Loucy (cell line): ENCODE measurements at regions not wholly inside any gene's neighbourhood (a gene's known extent, or its start where the extent isn't known, plus 50 kb on each side); places are given as distances from the start of the nearest gene placed in this dataset.

ENCODE experiments used
- H2AFZ ChIP-seq: fragments of 200-600 bp; sonication (generic); 2 replicates; pipeline ENCODE4 v1.6.0; 2016; ENCODE audit warnings: antibody characterized with exemption, mild to moderate bottlenecking, low read length, moderate library complexity
- H3F3A ChIP-seq: fragments of 200-600 bp; 2 replicates; pipeline ENCODE4 v1.6.0; 2016; ENCODE audit warnings: antibody characterized with exemption, low read depth, mild to moderate bottlenecking
- H3K27me3 ChIP-seq: fragments of 200-600 bp; sonication (generic); 2 replicates; pipeline ENCODE4 v1.6.1; 2014; ENCODE audit warnings: low read length, mild to moderate bottlenecking; ENCODE audit not compliant: insufficient read depth, poor library complexity, severe bottlenecking
- H3K36me3 ChIP-seq: fragments of 200-600 bp; sonication (generic); 2 replicates; pipeline ENCODE4 v1.6.1; 2016; ENCODE audit warnings: low read length; ENCODE audit not compliant: insufficient read depth
- H3K4me1 ChIP-seq: fragments of 200-600 bp; sonication (generic); 2 replicates; pipeline ENCODE4 v1.5.1; 2014; ENCODE audit warnings: low read length, mild to moderate bottlenecking; ENCODE audit not compliant: insufficient read depth, poor library complexity, severe bottlenecking
- H3K4me2 ChIP-seq: fragments of 200-600 bp; sonication (generic); 2 replicates; pipeline ENCODE4 v1.6.0; 2014; ENCODE audit warnings: antibody characterized with exemption, low read length, low read depth, mild to moderate bottlenecking; ENCODE audit not compliant: poor library complexity, severe bottlenecking
- H3K4me3 ChIP-seq: fragments of 200-600 bp; sonication (generic); 2 replicates; pipeline ENCODE4 v1.5.1; 2014; ENCODE audit warnings: low read length, mild to moderate bottlenecking, mixed read lengths; ENCODE audit not compliant: poor library complexity, severe bottlenecking
- H3K79me2 ChIP-seq: fragments of 200-600 bp; sonication (generic); 2 replicates; pipeline ENCODE4 v1.6.1; 2014; ENCODE audit warnings: low read length; ENCODE audit not compliant: insufficient read depth
- H3K9ac ChIP-seq: fragments of 200-600 bp; sonication (generic); 2 replicates; pipeline ENCODE4 v1.6.0; 2014; ENCODE audit warnings: mild to moderate bottlenecking, low read depth, low read length, moderate library complexity; ENCODE audit not compliant: poor library complexity, severe bottlenecking
- H3K9me2 ChIP-seq: fragments of 200-600 bp; sonication (generic); replicated peaks from 2 replicates; pipeline ENCODE4 v1.6.1; 2016; ENCODE audit warnings: low read depth, low read length, mixed read lengths
- H3K9me3 ChIP-seq: fragments of 200-600 bp; sonication (generic); 2 replicates; pipeline ENCODE4 v1.6.1; 2014; ENCODE audit warnings: mild to moderate bottlenecking, antibody characterized with exemption, low read length, low read depth; ENCODE audit not compliant: insufficient read depth
- H4K20me1 ChIP-seq: fragments of 200-600 bp; sonication (generic); 2 replicates; pipeline ENCODE4 v1.6.0; 2014; ENCODE audit warnings: antibody characterized with exemption, low read length, mild to moderate bottlenecking; ENCODE audit not compliant: insufficient read depth, poor library complexity, severe bottlenecking
- CTCF ChIP-seq: fragments of 200-600 bp; sonication (generic); conservative IDR thresholded peaks from 2 replicates; pipeline ENCODE4 v1.5.1; 2014; ENCODE audit warnings: mild to moderate bottlenecking, antibody characterized with exemption, low read length
- EZH2phosphoT487 ChIP-seq: fragments of 200-600 bp; IDR thresholded peaks from 2 replicates; pipeline ENCODE4 v1.6.1; 2018; ENCODE audit warnings: antibody characterized with exemption, mild to moderate bottlenecking, moderate library complexity, borderline replicate concordance

- no peak overlapping the region for H2AFZ ChIP-seq
- H3K4me2 ChIP-seq = no peak overlapping the region
- TF ChIP-seq EZH2phosphoT487 (no peak), CTCF (no peak)
- H4K20me1 ChIP-seq = no peaks in the 10 kb centered on the region
- no peaks in the 10 kb centered on the region for H3K36me3 ChIP-seq
- no peaks in the 10 kb centered on the region for H3K9me2 ChIP-seq
- H3K27me3 ChIP-seq = no peaks in the 10 kb centered on the region
- H3K4me3 ChIP-seq = no peak overlapping the region
- H3K79me2 ChIP-seq = no peaks in the 10 kb centered on the region
- no peaks in the 10 kb centered on the region for H3F3A ChIP-seq
- no peaks in the 10 kb centered on the region for H3K4me1 ChIP-seq
- H3K9me3 ChIP-seq = no peaks in the 10 kb centered on the region
- no peak overlapping the region for H3K9ac ChIP-seq
Measured at GRCh38 chr4:72714482-72715279, 145.7 kb upstream of the ADAMTS3 start.

GRCh38 chr4:72712997-72713396, 144.0 kb upstream of the ADAMTS3 start:
- TF ChIP-seq CTCF = no peak
- no peak for TF ChIP-seq EZH2phosphoT487
- Histone ChIP-seq H3K36me3 (no peaks in the 10 kb centered on the region), H3K79me2 (no peaks in the 10 kb centered on the region), H3F3A (no peaks in the 10 kb centered on the region), H3K4me2 (no peak overlapping the region), H2AFZ (no peak overlapping the region), H4K20me1 (no peaks in the 10 kb centered on the region), H3K27me3 (no peaks in the 10 kb centered on the region), H3K9ac (no peak overlapping the region), H3K9me2 (no peaks in the 10 kb centered on the region), H3K9me3 (no peaks in the 10 kb centered on the region), H3K4me3 (no peak overlapping the region), H3K4me1 (no peaks in the 10 kb centered on the region)

- Histone ChIP-seq H3K9ac (no peak overlapping the region), H4K20me1 (no peaks in the 10 kb centered on the region), H3K9me2 (no peaks in the 10 kb centered on the region), H2AFZ (no peak overlapping the region), H3K9me3 (no peaks in the 10 kb centered on the region), H3K4me1 (no peaks in the 10 kb centered on the region), H3K4me3 (no peak overlapping the region), H3K27me3 (no peaks in the 10 kb centered on the region), H3F3A (no peaks in the 10 kb centered on the region), H3K79me2 (no peaks in the 10 kb centered on the region), H3K36me3 (no peaks in the 10 kb centered on the region), H3K4me2 (no peak overlapping the region)
- TF ChIP-seq CTCF (no peak), EZH2phosphoT487 (no peak)
Measured at GRCh38 chr4:72709475-72709874, 140.5 kb upstream of the ADAMTS3 start.
